ENCODE measurements at regions not wholly inside any gene's neighbourhood (a gene's known extent, or its start where the extent isn't known, plus 50 kb on each side); places are given as distances from the start of the nearest gene placed in this dataset.

DNA sequence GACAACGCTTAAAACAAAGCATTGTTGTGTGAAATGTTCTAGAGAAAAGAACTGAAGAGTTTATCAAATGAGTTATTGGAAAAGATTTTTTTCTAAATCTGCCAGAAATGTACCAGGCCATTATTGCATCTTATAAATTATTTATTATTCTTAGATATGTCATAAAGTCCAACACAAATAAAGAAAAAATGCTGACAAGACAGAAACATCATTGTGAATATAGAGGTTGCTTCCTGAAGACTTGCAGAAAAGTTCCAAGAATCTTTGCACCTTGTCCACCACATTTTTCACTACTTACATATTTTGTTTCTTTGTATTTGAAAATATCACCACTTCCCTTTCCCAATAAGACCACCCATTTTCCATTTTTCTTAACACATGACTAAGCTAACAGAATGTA lies 545.8 kb downstream of the IQCM start:
- no peak for FAIRE-seq

DNA sequence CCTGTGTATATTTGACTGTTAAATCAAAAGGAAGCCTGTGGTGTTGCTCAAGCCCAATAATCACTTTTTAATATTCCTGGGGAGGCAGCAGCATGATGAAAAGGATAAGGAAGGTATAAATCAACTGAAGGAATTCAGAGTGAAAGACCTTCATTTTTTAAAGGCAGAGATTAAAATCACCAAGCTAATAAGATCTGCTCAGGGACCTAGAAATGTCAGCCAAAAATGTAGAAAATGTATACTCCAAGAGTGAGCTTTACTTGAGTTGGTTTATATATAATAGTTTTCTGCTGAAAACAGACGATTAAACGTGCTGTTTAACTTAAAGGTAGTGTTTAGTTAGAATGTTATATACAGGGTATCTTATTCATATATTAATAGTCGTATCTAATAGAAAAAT lies 549.3 kb downstream of the IQCM start:
- H3K79me2 ChIP-seq (ENCODE audit: control insufficient read depth, insufficient read depth, low read length), result no peaks in the 10 kb centered on the region
- no peak overlapping the region for H2AFZ ChIP-seq (ENCODE audit: control insufficient read depth, low read length)
- no peak overlapping the region for H3K4me3 ChIP-seq (ENCODE audit: control insufficient read depth in 2 of 3, extremely low read depth in 1 of 3, insufficient read depth in 2 of 3, low read depth in 1 of 3, low read length in 3 of 3)
- H3K9ac ChIP-seq (ENCODE audit: control insufficient read depth, extremely low read depth, insufficient read depth, low read length), result no peak overlapping the region
- H3K27ac ChIP-seq (ENCODE audit: control insufficient read depth, insufficient read depth, low read length), result no peak overlapping the region
- no peak overlapping the region for H3K4me2 ChIP-seq (ENCODE audit: control insufficient read depth, extremely low read depth, insufficient read depth, low read depth, low read length)
- H3K9me3 ChIP-seq (ENCODE audit: control insufficient read depth, low read depth, low read length), result no peaks in the 10 kb centered on the region
- DNase-seq (ENCODE audit: low read depth, low spot score) (no peak), FAIRE-seq (no peak)
- no peaks in the 10 kb centered on the region for H4K20me1 ChIP-seq (ENCODE audit: control insufficient read depth, extremely low read depth, insufficient read depth, low read length)
- no peaks in the 10 kb centered on the region for H3K36me3 ChIP-seq (ENCODE audit: control insufficient read depth in 2 of 2, extremely low read depth in 1 of 2, insufficient read depth in 2 of 2, low read length in 2 of 2)
- TF ChIP-seq, protein P1, sequence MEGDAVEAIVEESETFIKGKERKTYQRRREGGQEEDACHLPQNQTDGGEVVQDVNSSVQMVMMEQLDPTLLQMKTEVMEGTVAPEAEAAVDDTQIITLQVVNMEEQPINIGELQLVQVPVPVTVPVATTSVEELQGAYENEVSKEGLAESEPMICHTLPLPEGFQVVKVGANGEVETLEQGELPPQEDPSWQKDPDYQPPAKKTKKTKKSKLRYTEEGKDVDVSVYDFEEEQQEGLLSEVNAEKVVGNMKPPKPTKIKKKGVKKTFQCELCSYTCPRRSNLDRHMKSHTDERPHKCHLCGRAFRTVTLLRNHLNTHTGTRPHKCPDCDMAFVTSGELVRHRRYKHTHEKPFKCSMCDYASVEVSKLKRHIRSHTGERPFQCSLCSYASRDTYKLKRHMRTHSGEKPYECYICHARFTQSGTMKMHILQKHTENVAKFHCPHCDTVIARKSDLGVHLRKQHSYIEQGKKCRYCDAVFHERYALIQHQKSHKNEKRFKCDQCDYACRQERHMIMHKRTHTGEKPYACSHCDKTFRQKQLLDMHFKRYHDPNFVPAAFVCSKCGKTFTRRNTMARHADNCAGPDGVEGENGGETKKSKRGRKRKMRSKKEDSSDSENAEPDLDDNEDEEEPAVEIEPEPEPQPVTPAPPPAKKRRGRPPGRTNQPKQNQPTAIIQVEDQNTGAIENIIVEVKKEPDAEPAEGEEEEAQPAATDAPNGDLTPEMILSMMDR (optimal IDR thresholded peaks at IDR 0.05 in 1 of 3, IDR thresholded peaks at IDR 0.05 in 1 of 3, conservative IDR thresholded peaks at IDR 0.05 in 1 of 3; ENCODE audit: extremely low read depth in 1 of 3, insufficient read depth in 2 of 3, low read length in 3 of 3), result no peak
- TF ChIP-seq EZH2 (IDR thresholded peaks at IDR 0.05; ENCODE audit: low read length), result no peak
- H3K4me1 ChIP-seq (ENCODE audit: control insufficient read depth, extremely low read depth, insufficient read depth, low read length), result no peaks in the 10 kb centered on the region
- no peaks in the 10 kb centered on the region for H3K9me1 ChIP-seq (ENCODE audit: control insufficient read depth, extremely low read depth, insufficient read depth, low read length)
- dilution Hi-C loops (cut with MboI; ENCODE audit: extremely low pct_ligation_motif_present, low sequenced_read_pairs), result no loop called here
- H3K27me3 ChIP-seq (ENCODE audit: control insufficient read depth, extremely low read depth, insufficient read depth, low read length), result no peaks in the 10 kb centered on the region

More for the DNA sequence above, 545.8 kb downstream of the IQCM start:
- Histone ChIP-seq H3K9me3 (ENCODE audit: control insufficient read depth, low read depth, low read length) (no peaks in the 10 kb centered on the region), H3K4me1 (ENCODE audit: control insufficient read depth, extremely low read depth, insufficient read depth, low read length) (no peaks in the 10 kb centered on the region), H3K36me3 (ENCODE audit: control insufficient read depth in 2 of 2, extremely low read depth in 1 of 2, insufficient read depth in 2 of 2, low read length in 2 of 2) (no peaks in the 10 kb centered on the region), H3K9ac (ENCODE audit: control insufficient read depth, extremely low read depth, insufficient read depth, low read length) (no peak overlapping the region), H3K79me2 (ENCODE audit: control insufficient read depth, insufficient read depth, low read length) (no peaks in the 10 kb centered on the region), H3K4me3 (ENCODE audit: control insufficient read depth in 2 of 3, extremely low read depth in 1 of 3, insufficient read depth in 2 of 3, low read depth in 1 of 3, low read length in 3 of 3) (no peak overlapping the region), H3K27me3 (ENCODE audit: control insufficient read depth, extremely low read depth, insufficient read depth, low read length) (no peaks in the 10 kb centered on the region), H2AFZ (ENCODE audit: control insufficient read depth, low read length) (no peak overlapping the region), H4K20me1 (ENCODE audit: control insufficient read depth, extremely low read depth, insufficient read depth, low read length) (no peaks in the 10 kb centered on the region), H3K27ac (ENCODE audit: control insufficient read depth, insufficient read depth, low read length) (no peak overlapping the region), H3K9me1 (ENCODE audit: control insufficient read depth, extremely low read depth, insufficient read depth, low read length) (no peaks in the 10 kb centered on the region), H3K4me2 (ENCODE audit: control insufficient read depth, extremely low read depth, insufficient read depth, low read depth, low read length) (no peak overlapping the region)
- dilution Hi-C loops (cut with MboI; ENCODE audit: extremely low pct_ligation_motif_present, low sequenced_read_pairs), result no loop called here
- DNase-seq (ENCODE audit: low read depth, low spot score), result no peak
- TF ChIP-seq EZH2 (IDR thresholded peaks at IDR 0.05; ENCODE audit: low read length), result no peak
- TF ChIP-seq, protein P1 (optimal IDR thresholded peaks at IDR 0.05 in 1 of 3, IDR thresholded peaks at IDR 0.05 in 1 of 3, conservative IDR thresholded peaks at IDR 0.05 in 1 of 3; ENCODE audit: extremely low read depth in 1 of 3, insufficient read depth in 2 of 3, low read length in 3 of 3), result no peak
